Smooth muscle cell of the brain vasculature (primary cell): ENCODE measurements at regions not wholly inside any gene's neighbourhood (a gene's known extent, or its start where the extent isn't known, plus 50 kb on each side); places are given as distances from the start of the nearest gene placed in this dataset.

Experiments
- DNase-seq: peaks from one replicate; pipeline ENCODE4 v3.0.0-alpha.2; 2012; ENCODE audit warnings: low read depth, low spot score

GRCh38 chr11:119856681-119857485 lies 127.9 kb upstream of the NECTIN1 start:
- DNase-seq: no peak

GRCh38 chr11:119855066-119855465 lies 126.1 kb upstream of the NECTIN1 start:
- no peak for DNase-seq

- DNase-seq: no peak
These were observed 125.5 kb upstream of the NECTIN1 start for GRCh38 chr11:119854521-119854920.

- DNase-seq: no peak
These were observed 124.8 kb upstream of the NECTIN1 start for GRCh38 chr11:119853581-119854360.

- no peak for DNase-seq
These were observed 123.7 kb upstream of the NECTIN1 start for GRCh38 chr11:119852741-119853140.

- no peak for DNase-seq
These were observed 121.9 kb upstream of the NECTIN1 start for GRCh38 chr11:119850822-119851409.

- no peak for DNase-seq
These were observed 120.9 kb upstream of the NECTIN1 start for GRCh38 chr11:119849872-119850271.

- no peak for DNase-seq
These were observed 118.9 kb upstream of the NECTIN1 start for GRCh38 chr11:119847853-119848252.

- no peak for DNase-seq
These were observed 117.4 kb upstream of the NECTIN1 start for GRCh38 chr11:119846374-119846773.

- DNase-seq: no peak
These were observed 116.8 kb upstream of the NECTIN1 start for GRCh38 chr11:119845756-119846155.

- no peak for DNase-seq
These were observed 116.3 kb upstream of the NECTIN1 start for GRCh38 chr11:119845305-119845704.

GRCh38 chr11:119844808-119845207 lies 115.8 kb upstream of the NECTIN1 start:
- no peak for DNase-seq

- no peak for DNase-seq
These were observed 114.9 kb upstream of the NECTIN1 start for GRCh38 chr11:119843877-119844276.

- DNase-seq: no peak
These were observed 113.7 kb upstream of the NECTIN1 start for GRCh38 chr11:119842731-119843130.

- DNase-seq: no peak
These were observed 110.6 kb upstream of the NECTIN1 start for GRCh38 chr11:119839476-119840133.

GRCh38 chr11:119835753-119836152 lies 106.8 kb upstream of the NECTIN1 start:
- no peak for DNase-seq

GRCh38 chr11:119832202-119832935 lies 103.4 kb upstream of the NECTIN1 start:
- DNase-seq: no peak

GRCh38 chr11:119831011-119831410 lies 102.0 kb upstream of the NECTIN1 start:
- no peak for DNase-seq

GRCh38 chr11:119830400-119830799 lies 101.4 kb upstream of the NECTIN1 start:
- DNase-seq: no peak

GRCh38 chr11:119829402-119829801 lies 100.4 kb upstream of the NECTIN1 start:
- DNase-seq: no peak

- DNase-seq: no peak
These were observed 99.8 kb upstream of the NECTIN1 start for GRCh38 chr11:119828819-119829218.
